AG20443 (cell line): ENCODE measurements at regions not wholly inside any gene's neighbourhood (a gene's known extent, or its start where the extent isn't known, plus 50 kb on each side); places are given as distances from the start of the nearest gene placed in this dataset.
"Not testable (repeated sequence)": the region's sequence is repeated elsewhere in the genome, so short reads cannot be mapped to it uniquely, and the experiment has no call there.

Experiments used
- DNase-seq: peaks from one replicate; pipeline ENCODE4 v3.0.0; 2012; ENCODE audit warnings: low spot score, mixed read lengths

DNA sequence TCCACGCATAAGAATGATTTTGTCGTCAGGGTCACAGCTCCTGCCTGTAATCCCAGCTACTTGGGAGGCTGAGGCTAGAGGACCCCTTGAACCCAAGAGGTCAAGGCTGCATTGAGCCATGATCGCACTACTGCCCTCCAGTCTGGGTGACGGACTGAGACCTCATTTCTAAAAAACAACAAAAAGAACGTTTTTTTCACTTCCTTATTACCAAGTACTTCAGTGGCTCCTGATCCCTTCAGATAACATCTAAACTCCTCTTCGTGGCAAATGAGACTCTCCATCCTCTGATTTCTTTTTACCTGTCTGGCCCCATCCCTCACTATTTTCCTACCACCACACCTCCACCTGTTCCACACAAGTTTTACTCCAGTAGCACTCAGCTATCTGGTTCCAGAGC is 105.4 kb upstream of the TLK1 start:
- DNase-seq, result no peak

DNA sequence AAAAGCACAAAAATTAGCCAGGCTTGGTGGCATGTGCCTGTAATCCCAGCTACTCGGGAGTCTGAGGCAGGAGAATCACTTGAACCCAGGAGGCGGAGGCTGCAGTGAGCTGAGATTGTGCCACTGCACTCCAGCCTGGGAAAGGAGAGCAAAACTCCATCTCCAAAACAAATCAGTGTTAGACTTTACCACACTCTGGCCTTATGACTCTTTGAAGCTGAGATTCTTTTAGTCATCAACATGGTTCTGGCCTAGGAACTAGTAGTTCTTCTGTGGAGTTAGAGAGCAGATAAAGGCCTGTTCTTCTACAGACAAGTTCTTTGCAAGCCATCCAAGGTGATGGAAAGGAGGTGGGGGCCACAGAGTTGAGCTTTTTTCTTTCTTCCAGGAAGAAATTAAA is 100.8 kb upstream of the TLK1 start:
- not testable (repeated sequence) for DNase-seq

DNA sequence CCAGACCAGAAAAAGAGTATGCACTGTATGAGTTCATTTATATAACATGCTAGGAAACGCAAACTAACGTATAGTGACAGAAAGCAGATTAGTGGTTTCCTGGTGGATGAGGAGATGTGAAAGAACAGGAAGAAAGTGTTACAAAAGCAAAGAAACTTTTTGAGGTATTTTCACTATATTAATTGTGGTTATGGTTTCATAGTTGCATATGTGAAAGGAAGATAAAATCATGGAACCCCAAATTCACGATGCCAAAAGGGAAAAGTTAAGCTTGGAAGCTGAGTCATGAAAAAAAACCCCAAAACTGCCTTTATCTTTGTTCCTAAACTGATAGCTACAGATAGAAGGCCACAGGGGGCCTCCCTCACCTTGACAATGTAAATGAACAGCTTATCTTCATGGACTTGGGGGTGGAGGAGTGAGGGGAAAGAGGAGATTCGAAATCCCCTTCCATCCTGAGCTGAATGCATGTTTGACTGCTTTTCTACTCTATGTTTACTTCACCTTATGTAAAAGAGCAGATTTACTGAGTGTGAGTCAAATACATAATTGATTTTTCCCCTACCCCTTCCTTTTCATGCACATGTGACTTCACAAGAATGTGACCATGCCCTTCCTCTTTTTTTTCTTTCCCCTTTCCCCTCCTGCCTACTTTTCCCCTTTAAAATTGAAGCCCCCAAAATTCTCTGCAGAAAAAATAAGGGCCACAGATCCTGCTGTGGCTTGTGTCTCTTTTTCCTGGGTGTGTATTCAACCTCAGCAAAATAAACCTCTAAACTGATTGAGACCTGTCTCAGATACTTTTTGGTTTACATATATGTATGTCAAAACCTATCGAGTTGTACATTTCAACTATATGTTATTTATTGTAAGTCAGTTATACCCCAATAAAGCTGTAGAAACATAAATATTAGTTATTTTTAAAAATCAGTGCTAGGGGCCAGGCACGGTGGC is 100.1 kb upstream of the TLK1 start:
- DNase-seq, result no peak

DNA sequence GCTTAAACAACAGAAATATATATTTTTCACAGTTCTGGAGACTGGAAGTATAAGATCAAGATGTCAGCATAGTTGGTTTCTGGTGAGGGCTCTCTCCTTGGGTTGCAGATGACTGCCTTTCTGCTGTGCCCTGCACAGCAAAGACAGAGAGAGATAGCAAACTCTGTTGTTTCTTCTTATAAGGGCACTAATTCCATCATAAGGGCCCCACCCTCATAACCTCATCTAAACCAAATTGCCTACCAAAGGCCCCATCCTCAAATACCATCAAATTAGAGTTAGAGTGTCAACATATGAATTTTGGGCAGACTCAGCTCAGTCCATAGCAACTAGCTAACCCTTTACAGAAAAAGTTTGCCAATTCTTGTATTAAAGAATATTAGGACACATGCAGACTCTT is 94.0 kb upstream of the TLK1 start:
- no peak for DNase-seq

DNA sequence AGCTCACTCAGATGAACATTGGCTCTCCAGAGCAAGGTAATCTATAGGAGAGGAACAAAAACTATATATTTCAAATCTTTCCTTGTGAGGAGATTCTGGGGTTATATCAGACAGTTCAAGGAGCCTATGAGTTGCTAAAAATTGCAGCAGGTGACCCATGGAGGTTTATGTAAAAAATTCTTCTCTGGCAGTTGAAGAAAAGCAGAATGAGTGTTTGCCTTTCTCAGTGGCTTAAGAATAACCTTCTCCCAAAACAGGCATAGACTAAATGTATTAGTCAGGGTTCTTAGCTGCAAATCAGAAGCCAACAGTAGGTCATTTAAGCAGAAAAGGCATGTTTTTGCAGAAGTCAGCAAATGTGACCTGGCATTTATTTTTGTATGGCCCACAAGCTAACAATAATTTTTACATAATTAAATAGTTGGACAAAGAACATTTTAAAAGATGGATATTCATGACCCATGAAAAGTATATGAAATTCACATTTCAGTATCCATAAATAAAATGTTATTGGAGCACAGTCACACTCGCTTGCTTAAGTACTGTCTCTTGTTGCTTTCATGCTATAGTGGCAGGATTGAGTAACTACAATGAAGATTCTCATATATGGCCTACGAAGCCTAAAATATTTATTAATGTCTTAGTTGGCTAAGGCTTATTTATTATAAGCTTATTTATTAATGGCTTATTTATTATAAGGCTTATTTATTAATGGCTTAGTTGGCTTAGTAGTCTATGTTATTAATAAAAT is 93.4 kb upstream of the TLK1 start:
- no peak for DNase-seq

DNA sequence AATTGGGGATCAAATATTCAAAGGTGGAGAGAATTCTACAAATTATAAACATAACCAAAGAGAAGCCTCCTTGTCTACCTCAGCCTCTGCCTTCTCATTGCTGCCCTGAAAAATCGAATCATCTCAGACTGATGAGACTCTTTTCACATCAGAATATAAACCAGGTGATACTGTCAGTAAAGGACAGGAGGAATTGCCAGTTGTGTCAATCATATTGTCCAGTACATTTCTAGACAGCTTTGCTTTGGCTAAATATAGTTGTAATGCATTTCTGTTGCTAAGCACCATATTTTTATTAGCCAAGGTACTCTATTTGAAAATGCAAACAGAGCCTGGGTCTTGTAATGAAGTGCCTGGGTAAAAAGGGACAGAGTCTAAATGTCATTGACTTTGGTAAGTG is 92.6 kb upstream of the TLK1 start:
- DNase-seq, result no peak

DNA sequence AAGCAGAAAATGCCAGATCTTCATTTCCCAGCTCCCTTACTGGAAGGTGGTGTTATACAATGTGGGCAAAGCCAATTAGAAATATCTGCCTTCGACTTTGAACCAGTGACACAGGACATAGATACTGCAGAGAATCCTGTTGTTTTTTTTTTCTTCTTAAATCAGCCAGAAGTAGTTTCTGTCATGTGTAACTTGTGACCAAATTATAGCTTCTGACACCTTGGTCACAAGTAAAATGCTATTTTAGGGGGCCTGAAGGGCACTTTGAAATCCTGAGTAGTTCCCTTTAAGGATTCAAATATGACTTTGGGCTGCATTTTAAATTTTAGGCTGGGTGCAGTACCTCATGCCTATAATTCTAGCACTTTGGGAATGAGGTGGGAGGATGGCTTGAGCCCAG is 89.0 kb upstream of the TLK1 start:
- DNase-seq, result no peak

DNA sequence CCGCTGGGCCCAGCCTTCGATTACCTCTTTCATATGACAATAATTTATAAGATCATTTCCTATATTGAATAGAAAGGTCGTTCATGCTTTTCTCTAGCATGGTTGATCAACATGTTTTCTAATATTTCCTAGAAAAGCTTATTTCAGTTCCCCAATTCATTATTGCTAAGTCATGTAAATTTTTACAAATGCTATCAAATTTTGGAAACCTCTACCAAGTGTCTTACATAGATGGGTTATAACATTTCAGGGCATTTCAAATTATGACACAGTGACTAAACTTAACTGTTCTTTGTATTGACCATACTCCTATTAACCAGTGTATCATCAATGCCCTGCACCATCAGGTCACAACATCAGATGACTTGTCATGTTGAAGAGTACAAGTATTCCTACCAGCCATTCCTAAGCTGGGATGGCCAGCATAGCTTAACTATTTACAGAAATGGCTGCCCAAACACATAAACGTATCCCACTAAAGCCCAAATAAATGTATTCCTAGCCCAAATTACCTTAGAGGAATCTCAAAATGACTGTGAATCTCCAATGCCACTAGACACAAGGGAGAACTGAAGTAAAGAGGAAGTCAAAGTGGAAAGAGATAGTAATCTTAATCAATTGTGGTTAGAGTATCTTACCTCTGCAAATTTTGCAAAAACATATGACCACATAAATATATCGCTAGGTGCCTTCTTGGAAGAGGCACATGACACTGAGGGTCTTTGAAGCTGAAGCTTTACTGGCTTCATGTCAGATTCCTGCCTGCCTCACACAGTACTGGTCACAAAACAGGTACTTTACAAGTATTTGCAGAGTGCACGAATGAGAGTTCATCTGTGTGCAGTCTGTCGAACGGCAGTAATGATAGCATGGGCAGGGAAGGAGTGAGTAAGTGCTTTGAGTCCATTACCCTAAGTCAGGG is 87.3 kb upstream of the TLK1 start:
- no peak for DNase-seq

DNA sequence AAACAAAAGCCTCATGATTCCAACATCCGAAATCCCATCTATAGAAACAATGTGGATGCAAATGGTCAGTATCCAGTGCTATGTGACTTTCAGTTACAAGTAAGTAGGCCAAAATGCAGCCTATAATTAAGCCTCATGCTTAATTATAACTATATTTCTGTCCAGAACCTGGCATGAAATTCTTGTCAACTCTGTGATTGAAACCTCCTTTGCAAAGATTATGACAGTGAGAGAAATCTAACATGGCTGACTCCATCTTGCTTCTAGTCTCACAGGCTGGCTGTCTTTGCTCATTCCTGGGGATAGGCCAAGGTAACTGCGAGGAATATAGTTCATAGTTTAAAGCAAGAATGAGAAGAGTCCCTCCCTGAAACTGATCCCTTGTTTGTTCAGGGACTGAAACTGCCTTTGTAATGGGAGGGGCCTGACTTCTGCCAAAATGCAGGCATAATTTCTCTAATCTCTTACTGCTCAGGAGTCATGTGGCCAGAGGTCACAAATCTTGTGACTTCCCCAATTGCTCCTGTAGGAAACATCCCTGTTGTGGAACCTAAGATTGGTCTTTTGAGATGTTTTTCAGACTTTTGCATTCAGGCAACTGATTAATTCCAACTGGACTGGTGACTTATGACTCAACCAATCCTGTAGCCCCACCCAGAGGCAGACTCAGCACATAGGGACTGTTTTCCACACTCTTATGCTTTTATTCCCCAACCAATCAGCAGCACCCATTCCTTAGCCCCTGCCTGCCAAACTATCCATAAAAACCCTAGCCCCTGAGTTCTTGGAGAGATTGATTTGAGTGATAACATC is 84.5 kb upstream of the TLK1 start:
- DNase-seq, result peak; percentile 34

DNA sequence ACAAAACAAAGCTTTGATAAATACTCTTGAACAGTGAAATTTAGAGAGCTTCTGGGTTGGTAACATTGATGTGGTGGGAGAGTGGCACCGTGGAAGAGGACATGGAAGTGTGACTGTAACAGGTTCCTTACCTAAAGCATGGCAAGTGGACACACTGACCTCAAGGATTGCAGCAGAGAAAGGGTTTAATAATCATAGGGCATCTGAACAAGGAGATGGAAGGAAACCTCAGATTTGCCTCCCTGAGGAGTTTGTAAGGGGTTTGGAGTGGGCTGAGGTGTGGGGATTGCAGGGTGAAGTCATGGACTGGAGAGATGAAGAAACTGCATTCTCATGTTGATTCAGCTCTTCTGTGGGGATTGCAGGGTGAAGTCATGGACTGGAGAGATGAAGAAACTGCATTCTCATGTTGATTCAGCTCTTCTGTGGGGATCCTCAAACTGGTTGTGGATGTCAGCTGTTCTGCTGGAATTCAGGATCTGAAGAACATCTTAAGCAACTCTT is 83.8 kb upstream of the TLK1 start:
- peak; percentile 52 for DNase-seq

DNA sequence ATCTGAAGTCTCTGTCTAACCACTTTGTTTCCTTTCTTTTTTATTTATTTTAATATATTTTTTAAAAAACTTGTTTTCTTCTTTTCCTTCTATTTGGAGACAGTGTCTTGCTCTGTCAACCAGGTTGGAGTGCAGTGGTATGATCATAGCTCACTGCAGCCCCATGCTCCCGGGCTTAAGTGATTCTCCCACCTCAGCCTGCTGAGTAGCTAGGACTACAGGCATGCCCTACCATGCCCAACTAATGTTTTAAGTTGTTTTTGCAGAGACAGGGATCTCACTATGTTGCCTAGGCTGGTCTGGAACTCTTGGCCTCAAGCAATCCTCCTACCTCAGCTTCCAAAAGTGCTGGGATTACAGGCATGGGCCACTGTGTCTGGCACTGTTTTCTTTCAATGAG is 81.1 kb upstream of the TLK1 start:
- DNase-seq, result no peak

DNA sequence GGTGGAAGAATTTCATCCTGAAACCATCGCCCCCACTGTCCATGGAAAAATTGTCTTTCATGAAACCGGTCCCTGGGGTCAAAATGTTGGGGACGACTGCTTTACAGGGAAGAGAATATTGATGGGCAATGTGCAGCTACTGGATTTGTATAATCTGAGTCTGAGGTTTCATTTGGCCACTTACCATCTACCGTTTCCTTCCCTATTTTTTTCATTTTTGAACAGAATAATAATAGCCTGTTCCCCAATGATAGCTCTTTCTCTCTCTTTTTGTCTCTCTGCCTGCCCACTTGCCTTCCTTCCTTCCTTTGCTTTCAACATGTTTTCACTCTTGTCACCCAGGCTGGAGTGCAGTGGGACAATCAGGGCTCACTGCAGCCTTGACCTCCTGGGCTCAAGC is 78.3 kb upstream of the TLK1 start:
- DNase-seq, result no peak

DNA sequence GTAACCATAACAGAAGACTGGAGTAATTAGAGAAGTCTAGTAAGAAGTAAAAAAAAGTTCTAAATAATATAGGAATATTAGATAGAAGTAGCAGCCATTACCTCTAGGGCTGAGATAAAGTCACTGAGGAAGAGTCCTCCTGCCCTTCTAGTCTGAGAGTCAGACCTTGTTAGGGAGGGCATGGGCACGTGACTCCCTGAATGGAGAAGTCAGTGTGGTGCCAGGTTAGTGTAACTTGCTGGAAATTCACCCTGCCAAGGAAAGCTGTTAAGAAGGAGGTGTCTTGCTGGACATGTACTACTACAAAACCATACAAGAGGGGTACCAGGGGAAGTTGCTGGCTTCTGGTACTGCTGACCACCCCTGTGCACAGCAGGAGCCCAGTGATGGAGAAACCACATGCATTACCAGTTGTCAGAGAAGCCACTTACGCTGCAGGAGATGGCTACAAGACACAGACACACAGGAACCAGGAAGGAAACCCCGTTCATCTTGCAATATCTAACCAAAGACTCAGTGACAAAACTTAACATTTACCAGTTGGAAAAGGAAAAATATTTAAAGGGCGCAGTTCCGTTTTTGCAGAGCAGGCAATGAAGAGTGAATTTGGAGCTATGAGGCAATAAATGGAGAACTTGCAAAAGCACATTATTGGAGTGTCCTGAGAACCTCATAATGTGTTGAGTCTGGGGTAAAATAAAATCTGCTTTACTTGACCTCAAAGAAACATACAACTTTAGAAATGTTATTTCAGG is 77.2 kb upstream of the TLK1 start:
- DNase-seq, result no peak

DNA sequence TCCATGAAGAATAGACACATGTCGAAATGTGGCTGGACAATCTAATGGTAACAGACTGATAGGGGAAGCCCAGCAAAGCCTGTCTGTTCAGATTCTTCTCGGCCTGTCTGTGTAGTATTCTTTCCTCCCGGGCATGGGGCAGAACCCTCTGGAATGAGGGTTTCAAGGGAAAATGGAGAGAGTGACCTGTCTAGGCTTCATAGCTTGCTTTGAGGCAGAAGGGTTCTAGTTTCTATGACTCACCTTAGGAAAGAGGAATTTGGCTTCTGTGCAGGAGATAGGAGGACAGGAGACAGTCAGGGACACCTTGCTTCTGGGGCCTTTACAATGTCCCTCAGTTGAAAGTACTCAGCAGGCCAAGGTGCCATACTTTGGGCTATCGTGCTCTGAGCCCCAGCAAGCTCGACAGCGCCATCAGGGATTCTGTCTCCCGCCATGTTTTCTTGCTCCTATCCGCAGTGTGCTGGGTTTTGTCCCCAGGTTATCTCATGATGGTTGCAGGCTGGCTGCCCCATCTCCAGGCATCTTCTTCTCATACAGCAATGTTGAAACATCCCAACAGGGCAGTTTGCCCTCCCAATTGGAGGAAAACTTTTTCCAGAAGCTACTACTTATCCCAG is 74.7 kb upstream of the TLK1 start:
- no peak for DNase-seq

DNA sequence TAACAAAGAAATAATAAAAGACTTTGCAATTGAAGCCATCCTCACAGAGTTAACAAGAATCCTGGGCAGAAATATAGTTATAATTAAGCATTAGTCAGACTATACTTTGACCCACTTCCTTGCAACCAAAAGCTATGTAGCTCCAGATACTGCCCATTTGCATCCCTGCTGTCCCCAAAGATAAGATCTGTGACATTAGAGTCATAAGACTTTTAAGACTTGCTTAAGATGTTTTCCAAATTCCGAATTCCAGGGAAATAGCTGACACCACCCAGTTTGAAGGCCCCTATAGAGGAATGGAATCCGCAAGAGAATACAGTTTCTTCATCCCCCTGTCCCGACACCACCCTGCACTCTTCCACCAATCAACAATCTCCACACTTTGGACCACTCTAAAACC is 69.5 kb upstream of the TLK1 start:
- no peak for DNase-seq

DNA sequence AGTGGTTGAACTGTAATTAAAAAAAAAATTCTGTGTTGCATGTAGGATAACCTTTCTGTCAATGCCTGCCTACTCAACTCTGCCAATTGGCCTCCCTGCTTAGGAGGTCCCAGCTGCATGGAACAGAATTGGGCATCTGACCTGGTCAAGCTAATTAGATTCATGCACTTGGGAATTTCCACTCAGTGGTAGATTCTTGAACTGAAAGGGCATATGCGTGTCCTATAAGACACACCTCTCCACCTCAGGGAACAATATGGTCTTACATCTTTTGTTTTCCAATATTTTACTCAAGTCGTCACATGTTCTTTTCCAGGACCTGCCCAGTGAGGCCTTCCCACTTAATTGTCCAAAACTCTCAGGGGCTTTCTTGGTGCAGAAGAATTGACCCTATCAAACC is 68.1 kb upstream of the TLK1 start:
- no peak for DNase-seq

DNA sequence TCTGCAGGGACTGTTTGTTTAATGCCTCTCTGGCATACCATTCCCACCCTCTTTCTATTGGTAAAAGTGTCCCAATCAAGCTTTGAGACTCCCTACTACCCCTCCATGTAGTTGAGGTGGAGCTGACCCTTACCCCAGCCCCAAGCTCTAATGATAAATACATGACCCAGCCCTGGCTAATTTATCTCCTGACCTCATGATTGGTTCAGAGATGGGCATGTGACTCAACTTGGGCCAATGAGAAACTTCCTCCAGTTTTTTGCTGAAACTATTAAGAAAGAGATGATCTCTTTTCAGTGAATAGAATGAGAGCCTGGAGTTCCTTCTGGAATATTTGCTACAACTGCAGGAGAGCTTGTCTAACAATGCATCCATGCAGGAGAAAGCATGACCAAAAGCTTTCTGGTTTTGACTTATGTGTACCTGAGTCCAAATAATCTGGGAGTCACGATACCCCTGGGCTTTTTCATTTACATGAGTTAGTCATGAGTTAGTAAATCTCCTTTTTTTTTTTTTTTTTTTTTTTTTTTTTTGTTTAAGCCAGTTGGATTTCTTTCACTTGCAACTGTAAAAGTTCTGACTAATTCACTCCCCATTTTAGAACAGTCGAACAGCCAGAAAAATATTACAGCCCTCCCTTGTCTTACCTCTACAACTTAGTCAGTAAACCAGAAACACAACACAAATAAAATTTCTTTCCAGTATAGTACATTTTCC is 66.5 kb upstream of the TLK1 start:
- no peak for DNase-seq

DNA sequence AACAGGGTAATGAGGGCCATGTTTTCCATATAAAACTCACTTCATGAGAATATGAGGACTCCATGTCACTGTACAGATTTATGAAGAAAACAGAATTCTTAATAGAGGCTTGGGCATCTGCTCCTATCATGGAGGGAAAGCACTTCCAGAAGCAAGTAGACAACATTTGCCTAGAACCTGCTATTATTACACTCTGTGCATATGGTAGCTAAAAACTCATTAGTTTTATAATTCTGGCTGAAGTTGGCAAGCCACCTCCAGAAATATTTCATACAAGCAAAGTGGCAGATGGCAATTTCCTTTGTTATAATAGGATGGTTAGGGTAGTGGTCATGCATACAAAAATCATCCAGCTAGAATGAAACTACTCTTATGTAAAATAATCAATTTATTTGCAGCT is 65.8 kb upstream of the TLK1 start:
- DNase-seq, result no peak

DNA sequence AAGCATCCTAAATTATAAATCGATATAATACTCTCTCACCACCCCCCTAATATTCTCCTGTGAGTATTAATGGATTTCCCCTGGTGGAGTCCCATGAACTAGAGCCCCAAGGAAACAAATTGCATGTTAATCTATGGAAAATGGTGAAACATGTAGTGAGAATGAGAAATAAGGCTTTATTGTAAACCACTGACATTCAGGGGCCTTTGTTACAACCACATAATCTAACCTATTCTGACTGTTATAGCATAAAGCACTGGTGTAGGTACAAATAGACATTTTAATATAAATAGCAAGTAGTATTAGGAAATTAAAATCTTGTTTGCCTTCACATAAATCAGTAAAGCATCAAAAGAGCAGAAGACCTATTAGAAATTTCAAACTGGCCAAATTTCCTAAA is 65.3 kb upstream of the TLK1 start:
- no peak for DNase-seq
